ENCODE measurements at regions not wholly inside any gene's neighbourhood (a gene's known extent, or its start where the extent isn't known, plus 50 kb on each side); places are given as distances from the start of the nearest gene placed in this dataset.

DNA sequence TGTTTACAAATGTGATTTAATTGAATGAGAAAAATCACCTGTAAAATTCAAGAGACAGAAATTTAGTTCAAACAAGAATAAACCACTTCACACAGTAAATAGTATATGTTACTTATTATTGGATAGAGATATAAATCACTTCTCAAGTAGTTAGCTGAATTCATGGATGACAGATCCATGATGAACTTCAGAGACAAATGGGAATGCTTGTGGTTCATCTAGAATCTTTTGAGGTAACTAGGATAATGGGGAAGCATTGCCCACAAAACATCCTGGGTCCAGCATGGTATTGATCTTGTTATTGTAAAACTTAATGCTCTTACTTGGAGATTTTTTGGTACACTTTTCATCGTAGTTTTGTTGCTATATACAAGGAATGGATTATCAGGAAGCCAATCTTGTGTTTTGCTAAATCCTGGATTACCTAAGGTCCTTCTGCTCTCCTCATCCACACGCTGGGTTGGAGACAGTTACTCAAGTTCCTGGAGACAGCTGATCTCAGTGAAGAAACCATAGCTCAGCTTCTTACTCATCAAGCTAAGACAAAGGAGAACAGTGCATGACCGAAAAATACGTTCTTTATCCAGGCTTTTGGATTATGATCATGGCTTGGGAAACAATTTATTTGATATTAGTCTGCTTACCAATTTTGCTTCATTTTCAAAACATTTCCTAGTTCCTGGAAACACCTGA lies 142.5 kb upstream of the PREP start:
- H3K27ac Mint-ChIP-seq: no peak overlapping the region

DNA sequence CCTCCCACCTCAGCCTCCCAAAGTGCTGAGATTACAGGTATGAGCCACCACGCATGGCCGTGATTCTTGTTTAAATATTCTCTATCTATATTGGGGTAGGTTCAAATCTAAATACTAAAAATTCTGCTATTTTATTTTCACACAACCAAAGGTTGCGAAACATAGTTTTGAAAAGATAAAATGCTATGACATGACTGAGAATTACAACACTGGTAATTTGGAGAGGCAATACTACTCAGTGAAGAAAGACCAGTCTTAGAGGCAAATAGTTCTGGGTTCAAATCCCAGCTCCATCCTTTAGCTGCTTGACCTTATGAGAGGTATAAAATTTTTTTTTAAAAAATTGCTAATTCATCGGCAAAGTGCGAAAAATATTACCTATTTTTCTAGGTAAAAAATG lies 137.0 kb upstream of the PREP start:
- no peak overlapping the region for H3K27ac Mint-ChIP-seq

More for the DNA sequence above, 142.5 kb upstream of the PREP start:
- Histone ChIP-seq H3K36me3 (ENCODE audit: control insufficient read depth, insufficient read depth, low read length) (no peaks in the 10 kb centered on the region), H3K4me1 (ENCODE audit: control insufficient read depth, insufficient read depth, low read length) (no peaks in the 10 kb centered on the region), H3K27me3 (ENCODE audit: control insufficient read depth, insufficient read depth, low read length) (no peaks in the 10 kb centered on the region), H3K9me3 (ENCODE audit: control insufficient read depth, insufficient read depth, low read length) (no peaks in the 10 kb centered on the region), H3K27ac (ENCODE audit: low read length) (no peak overlapping the region), H3K4me3 (ENCODE audit: low read length) (no peak overlapping the region)
- ATAC-seq (no peak), DNase-seq (no peak)
- no peaks in the 10 kb centered on the region for H3K4me1 Mint-ChIP-seq
- TF ChIP-seq, protein P1, sequence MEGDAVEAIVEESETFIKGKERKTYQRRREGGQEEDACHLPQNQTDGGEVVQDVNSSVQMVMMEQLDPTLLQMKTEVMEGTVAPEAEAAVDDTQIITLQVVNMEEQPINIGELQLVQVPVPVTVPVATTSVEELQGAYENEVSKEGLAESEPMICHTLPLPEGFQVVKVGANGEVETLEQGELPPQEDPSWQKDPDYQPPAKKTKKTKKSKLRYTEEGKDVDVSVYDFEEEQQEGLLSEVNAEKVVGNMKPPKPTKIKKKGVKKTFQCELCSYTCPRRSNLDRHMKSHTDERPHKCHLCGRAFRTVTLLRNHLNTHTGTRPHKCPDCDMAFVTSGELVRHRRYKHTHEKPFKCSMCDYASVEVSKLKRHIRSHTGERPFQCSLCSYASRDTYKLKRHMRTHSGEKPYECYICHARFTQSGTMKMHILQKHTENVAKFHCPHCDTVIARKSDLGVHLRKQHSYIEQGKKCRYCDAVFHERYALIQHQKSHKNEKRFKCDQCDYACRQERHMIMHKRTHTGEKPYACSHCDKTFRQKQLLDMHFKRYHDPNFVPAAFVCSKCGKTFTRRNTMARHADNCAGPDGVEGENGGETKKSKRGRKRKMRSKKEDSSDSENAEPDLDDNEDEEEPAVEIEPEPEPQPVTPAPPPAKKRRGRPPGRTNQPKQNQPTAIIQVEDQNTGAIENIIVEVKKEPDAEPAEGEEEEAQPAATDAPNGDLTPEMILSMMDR (IDR thresholded peaks at IDR 0.05): no peak
- no peak overlapping the region for H3K4me3 Mint-ChIP-seq
- H3K9me3 Mint-ChIP-seq: no peaks in the 10 kb centered on the region
- intact Hi-C loops (cut with micrococcal nuclease): no loop called here
- H3K36me3 Mint-ChIP-seq: no peaks in the 10 kb centered on the region
- peaks cover 9 to 10% of the 10 kb centered on the region in 2 donors for H3K27me3 Mint-ChIP-seq (ENCODE audit: low read depth in 2 of 2)
- WGBS (ENCODE audit: insufficient coverage): 89% methylated on average over 4 of the region's 4 CpGs

DNA sequence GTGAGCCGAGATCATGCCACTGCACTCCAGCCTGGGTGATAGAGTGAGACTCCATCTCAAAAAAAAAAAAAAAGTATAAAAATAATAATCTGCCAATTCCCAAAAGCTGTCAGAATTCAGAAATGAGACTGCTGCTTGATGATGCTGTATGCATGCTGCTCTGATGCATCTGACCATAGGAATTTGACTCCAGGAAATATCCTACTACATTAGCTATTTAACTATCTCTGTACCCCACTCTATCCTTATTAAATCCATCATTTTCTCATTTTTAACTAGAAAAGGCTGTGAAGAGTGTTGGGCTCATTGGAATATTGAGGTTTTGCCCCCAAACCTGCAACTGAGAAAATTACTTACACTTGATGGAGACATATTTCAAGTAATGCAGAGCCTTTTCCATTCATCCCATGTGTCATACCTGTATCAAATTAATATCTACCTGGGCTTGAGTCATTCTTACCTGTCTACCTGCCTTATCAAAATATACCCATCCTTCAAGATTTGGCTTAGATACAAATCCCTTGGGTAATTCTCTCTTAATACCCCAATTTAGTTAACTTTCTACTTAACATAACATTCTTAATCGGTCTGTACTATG lies 135.2 kb upstream of the PREP start:
- WGBS (ENCODE audit: insufficient coverage): 100% methylated on average over 1 of the region's 2 CpGs
- TF ChIP-seq, protein P1 (IDR thresholded peaks at IDR 0.05): no peak
- H3K36me3 ChIP-seq (ENCODE audit: control insufficient read depth, insufficient read depth, low read length): no peaks in the 10 kb centered on the region
- H3K27me3 ChIP-seq (ENCODE audit: control insufficient read depth, insufficient read depth, low read length): no peaks in the 10 kb centered on the region
- H3K4me1 Mint-ChIP-seq: no peaks in the 10 kb centered on the region
- H3K27ac ChIP-seq (ENCODE audit: low read length): no peak overlapping the region
- no peaks in the 10 kb centered on the region for H3K9me3 ChIP-seq (ENCODE audit: control insufficient read depth, insufficient read depth, low read length)
- intact Hi-C loops (cut with micrococcal nuclease): no loop called here
- H3K9me3 Mint-ChIP-seq: no peaks in the 10 kb centered on the region
- ATAC-seq: no peak
- no peak overlapping the region for H3K4me3 Mint-ChIP-seq
- no peaks in the 10 kb centered on the region for H3K27me3 Mint-ChIP-seq (ENCODE audit: low read depth in 2 of 2)
- no peak overlapping the region for H3K27ac Mint-ChIP-seq
- H3K4me1 ChIP-seq (ENCODE audit: control insufficient read depth, insufficient read depth, low read length): no peaks in the 10 kb centered on the region
- no peak for DNase-seq
- H3K4me3 ChIP-seq (ENCODE audit: low read length): no peak overlapping the region
- no peaks in the 10 kb centered on the region for H3K36me3 Mint-ChIP-seq

More for the DNA sequence above, 137.0 kb upstream of the PREP start:
- Mint-ChIP-seq H3K27me3 (ENCODE audit: low read depth in 2 of 2) (no peaks in the 10 kb centered on the region), H3K4me3 (no peak overlapping the region), H3K9me3 (no peaks in the 10 kb centered on the region), H3K4me1 (no peaks in the 10 kb centered on the region), H3K36me3 (no peaks in the 10 kb centered on the region)
- 86% methylated on average over 1 of the region's 5 CpGs for WGBS (ENCODE audit: insufficient coverage)
- Histone ChIP-seq H3K27me3 (ENCODE audit: control insufficient read depth, insufficient read depth, low read length) (no peaks in the 10 kb centered on the region), H3K27ac (ENCODE audit: low read length) (no peak overlapping the region), H3K4me3 (ENCODE audit: low read length) (no peak overlapping the region), H3K9me3 (ENCODE audit: control insufficient read depth, insufficient read depth, low read length) (no peaks in the 10 kb centered on the region), H3K4me1 (ENCODE audit: control insufficient read depth, insufficient read depth, low read length) (no peaks in the 10 kb centered on the region), H3K36me3 (ENCODE audit: control insufficient read depth, insufficient read depth, low read length) (no peaks in the 10 kb centered on the region)
- DNase-seq: no peak
- TF ChIP-seq, protein P1 (IDR thresholded peaks at IDR 0.05): no peak
- ATAC-seq: no peak
- intact Hi-C loops (cut with micrococcal nuclease): no loop called here

DNA sequence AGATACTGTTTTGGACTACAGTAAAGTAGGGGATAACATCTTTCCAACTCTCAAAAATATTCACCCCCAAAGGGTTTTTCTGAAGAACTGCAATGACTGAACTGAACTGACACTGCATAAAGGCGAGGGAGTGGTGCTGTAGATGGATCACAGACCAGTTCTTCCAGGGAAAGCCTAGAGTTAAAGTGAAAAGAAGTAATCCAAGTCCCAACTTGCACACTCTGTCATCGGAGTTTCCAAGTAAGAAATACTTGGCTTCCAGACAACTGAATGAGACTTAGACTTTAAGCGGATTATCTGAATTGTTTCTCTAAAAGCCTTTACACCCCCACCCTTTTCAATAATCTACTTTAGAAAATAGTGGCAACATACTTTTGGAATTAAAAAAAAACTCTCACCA lies 134.1 kb upstream of the PREP start:
- WGBS (ENCODE audit: insufficient coverage): 91% methylated on average over 3 of the region's 3 CpGs

More for the DNA sequence above, 134.1 kb upstream of the PREP start:
- Histone ChIP-seq H3K9me3 (ENCODE audit: control insufficient read depth, insufficient read depth, low read length) (no peaks in the 10 kb centered on the region), H3K27ac (ENCODE audit: low read length) (no peak overlapping the region), H3K27me3 (ENCODE audit: control insufficient read depth, insufficient read depth, low read length) (no peaks in the 10 kb centered on the region), H3K36me3 (ENCODE audit: control insufficient read depth, insufficient read depth, low read length) (no peaks in the 10 kb centered on the region), H3K4me3 (ENCODE audit: low read length) (no peak overlapping the region), H3K4me1 (ENCODE audit: control insufficient read depth, insufficient read depth, low read length) (no peaks in the 10 kb centered on the region)
- Mint-ChIP-seq H3K9me3 (no peaks in the 10 kb centered on the region), H3K4me3 (no peak overlapping the region), H3K27ac (no peak overlapping the region), H3K27me3 (ENCODE audit: low read depth in 2 of 2) (no peaks in the 10 kb centered on the region), H3K4me1 (no peaks in the 10 kb centered on the region), H3K36me3 (no peaks in the 10 kb centered on the region)
- DNase-seq (no peak), ATAC-seq (no peak)
- TF ChIP-seq, protein P1 (IDR thresholded peaks at IDR 0.05): no peak
- intact Hi-C loops (cut with micrococcal nuclease): no loop called here

Data from natural killer cell (primary cell).